Activated naive CD4-positive, alpha-beta T cell treated with anti-CD3 and anti-CD28 coated beads, Interleukin-2, amount 50 U/mL, for 24 hours (primary cell): ENCODE measurements at regions not wholly inside any gene's neighbourhood (a gene's known extent, or its start where the extent isn't known, plus 50 kb on each side); places are given as distances from the start of the nearest gene placed in this dataset.

Source experiments
- H3K27ac Mint-ChIP-seq: one replicate; pipeline ENCODE4 v1.8.0; 2021; ENCODE audit warnings: mild to moderate bottlenecking, mixed read lengths
- H3K27me3 Mint-ChIP-seq: one replicate; pipeline ENCODE4 v1.8.0; 2021; ENCODE audit warnings: mixed read lengths
- H3K36me3 Mint-ChIP-seq: one replicate; pipeline ENCODE4 v1.8.0; 2021; ENCODE audit warnings: mixed read lengths
- H3K4me1 Mint-ChIP-seq: one replicate; pipeline ENCODE4 v1.8.0; 2021; ENCODE audit warnings: mixed read lengths
- H3K4me3 Mint-ChIP-seq: one replicate; pipeline ENCODE4 v1.8.0; 2021; ENCODE audit warnings: mild to moderate bottlenecking, mixed read lengths
- H3K9me3 Mint-ChIP-seq: one replicate; pipeline ENCODE4 v1.8.0; 2021; ENCODE audit warnings: mixed read lengths

DNA sequence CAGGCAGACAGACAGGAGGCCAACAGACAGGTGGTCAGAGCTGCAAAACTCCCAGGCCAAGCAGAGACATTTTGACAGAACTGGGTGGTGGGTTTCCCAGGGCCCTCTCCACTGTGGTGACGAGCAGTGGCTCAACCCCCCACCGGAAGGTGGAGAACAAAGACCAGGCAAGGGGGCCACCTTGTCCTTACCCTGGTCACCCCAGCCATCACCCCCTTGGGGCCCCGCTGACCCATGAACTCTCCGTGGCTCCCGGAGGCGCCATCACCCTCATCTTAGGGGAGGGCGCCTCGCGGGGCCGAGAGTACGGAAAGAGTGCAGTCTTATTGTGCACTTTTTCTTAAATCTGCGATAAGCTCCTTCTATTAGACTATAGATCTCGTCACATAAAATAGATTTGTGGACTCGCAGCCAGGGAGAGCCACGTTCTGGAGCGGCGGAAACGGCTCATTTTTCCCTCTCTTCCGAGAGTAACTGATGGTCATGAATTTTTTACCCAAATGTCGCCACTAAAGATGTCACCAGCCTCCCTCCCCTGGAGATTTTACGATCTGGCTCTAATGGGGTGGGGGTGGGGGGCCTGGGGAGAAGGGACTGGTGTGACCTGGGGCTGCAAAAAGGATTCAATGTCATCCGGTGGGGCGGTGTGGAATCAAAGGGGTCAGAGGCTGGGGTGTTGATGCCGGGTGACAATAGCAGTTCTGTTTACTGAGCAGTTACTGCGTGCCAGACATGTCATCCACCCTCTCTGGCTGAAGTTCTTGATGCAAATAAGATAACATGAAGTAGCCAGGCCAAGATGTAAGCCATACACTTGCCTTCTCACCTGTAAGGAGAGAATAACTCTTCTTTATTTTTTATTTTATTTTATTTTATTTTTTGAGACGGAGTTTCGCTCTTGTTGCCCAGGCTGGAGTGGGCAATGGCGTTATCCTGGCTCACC lies 71.1 kb upstream of the MYL10 start:
- H3K27ac Mint-ChIP-seq: no peak overlapping the region
- H3K36me3 Mint-ChIP-seq: no peaks in the 10 kb centered on the region
- H3K9me3 Mint-ChIP-seq: no peaks in the 10 kb centered on the region
- no peak overlapping the region for H3K4me3 Mint-ChIP-seq
- H3K4me1 Mint-ChIP-seq: no peaks in the 10 kb centered on the region
- H3K27me3 Mint-ChIP-seq: no peaks in the 10 kb centered on the region

DNA sequence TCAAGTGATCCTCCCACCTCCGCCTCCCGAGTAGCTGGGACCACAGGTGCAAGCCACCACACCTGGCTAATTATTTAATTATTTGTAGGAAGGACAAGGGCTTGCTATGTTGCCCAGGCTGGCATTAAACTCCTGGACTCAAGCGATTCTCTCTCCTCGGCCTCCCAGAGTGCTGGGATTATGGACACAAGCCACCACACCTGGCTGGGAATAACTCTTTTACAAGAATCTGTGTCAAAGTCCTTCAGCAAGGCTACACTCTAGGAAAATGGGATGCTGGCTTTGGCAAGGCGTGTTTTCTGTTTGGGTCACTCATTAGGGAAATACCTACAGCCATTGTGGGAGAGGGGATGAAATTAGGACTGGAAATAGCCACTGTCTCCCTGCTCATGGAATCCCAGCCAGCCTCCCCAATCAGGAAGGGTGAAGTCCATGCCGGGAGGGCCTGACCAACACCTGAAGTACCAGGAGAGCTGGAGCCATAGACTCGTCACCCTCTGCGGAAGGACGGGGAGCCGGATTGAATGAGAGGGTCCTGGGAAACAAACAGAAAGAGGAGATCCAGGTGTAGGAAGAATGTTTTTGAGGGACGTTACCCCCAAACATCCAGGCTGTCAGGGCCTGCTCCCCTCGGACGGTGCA lies 72.2 kb upstream of the MYL10 start:
- Mint-ChIP-seq H3K27me3 (no peaks in the 10 kb centered on the region), H3K4me3 (no peak overlapping the region), H3K4me1 (no peaks in the 10 kb centered on the region), H3K36me3 (no peaks in the 10 kb centered on the region), H3K27ac (no peak overlapping the region), H3K9me3 (no peaks in the 10 kb centered on the region)

DNA sequence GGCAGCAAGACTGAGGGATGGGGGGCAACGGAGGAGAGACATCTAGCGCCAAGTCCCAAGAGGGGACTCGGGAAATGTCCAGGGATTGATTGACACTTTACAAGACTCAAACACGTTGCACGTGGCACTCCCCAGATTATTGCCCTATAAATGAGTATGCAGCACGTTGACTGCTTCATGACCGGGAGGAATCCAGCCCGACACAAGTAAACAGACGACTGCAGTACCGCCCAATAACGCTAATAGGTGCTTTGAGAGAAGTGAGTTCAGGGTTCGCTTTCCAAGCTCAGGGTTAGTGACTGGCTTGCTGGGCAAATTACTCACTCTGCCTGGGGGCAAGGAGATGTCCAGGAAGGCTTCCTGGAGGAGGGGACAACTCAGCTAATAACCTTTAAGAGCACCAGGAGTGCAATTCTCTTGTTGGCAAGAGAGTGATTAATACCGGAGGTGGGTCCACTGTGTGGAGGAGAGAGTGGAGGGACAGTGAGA lies 73.3 kb upstream of the MYL10 start:
- Mint-ChIP-seq H3K36me3 (no peaks in the 10 kb centered on the region), H3K4me1 (no peaks in the 10 kb centered on the region), H3K27me3 (no peaks in the 10 kb centered on the region), H3K9me3 (no peaks in the 10 kb centered on the region), H3K27ac (peak overlapping the region; percentile 52), H3K4me3 (no peak overlapping the region)

DNA sequence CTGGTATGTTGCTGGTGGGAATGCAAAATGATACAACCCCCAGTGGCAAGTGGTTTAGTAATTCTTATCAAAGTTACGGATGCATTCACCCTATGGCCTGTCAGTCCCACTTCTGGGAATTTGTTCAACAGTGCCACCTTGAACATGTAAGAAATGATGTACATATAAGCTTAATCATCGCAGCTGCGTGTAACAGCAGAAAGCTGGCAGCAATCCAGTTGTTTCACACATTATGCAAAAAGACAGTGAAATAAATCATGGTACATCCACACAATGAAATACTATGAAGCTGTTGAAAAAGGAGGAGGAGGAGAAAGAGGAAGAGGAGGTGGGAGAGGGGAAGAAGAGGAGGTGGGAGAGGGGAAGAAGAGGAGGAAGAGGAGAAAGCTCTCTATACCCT lies 76.2 kb upstream of the MYL10 start:
- Mint-ChIP-seq H3K4me1 (no peaks in the 10 kb centered on the region), H3K4me3 (no peak overlapping the region), H3K27me3 (no peaks in the 10 kb centered on the region), H3K9me3 (no peaks in the 10 kb centered on the region), H3K36me3 (no peaks in the 10 kb centered on the region), H3K27ac (no peak overlapping the region)

DNA sequence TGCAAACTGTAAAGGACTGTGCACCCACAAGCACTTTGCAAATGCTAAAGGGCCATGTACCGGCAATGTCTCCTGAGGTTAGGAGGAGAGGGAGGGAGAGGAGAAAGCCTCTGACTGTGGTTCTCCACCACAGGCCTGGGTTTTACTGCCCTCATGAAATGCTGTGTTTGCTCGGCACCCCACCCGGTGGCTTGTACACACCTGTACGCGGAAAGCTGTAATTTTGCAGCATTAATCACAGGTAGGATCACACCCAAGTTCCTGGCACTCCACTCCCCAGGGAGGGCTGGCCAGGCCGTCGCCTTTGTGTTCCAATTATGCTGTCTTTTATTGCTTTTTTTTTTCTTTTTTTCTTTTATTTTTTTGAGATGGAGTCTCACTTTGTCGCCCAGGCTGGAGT lies 78.5 kb upstream of the MYL10 start:
- Mint-ChIP-seq H3K27me3 (no peaks in the 10 kb centered on the region), H3K9me3 (no peaks in the 10 kb centered on the region), H3K4me1 (no peaks in the 10 kb centered on the region), H3K4me3 (no peak overlapping the region), H3K27ac (no peak overlapping the region), H3K36me3 (no peaks in the 10 kb centered on the region)

- Mint-ChIP-seq H3K4me3 (no peak overlapping the region), H3K27ac (no peak overlapping the region), H3K4me1 (no peaks in the 10 kb centered on the region), H3K36me3 (no peaks in the 10 kb centered on the region), H3K9me3 (no peaks in the 10 kb centered on the region), H3K27me3 (no peaks in the 10 kb centered on the region)
Observed at GRCh38 chr7:101708223-101708622, 79.1 kb upstream of the MYL10 start.

DNA sequence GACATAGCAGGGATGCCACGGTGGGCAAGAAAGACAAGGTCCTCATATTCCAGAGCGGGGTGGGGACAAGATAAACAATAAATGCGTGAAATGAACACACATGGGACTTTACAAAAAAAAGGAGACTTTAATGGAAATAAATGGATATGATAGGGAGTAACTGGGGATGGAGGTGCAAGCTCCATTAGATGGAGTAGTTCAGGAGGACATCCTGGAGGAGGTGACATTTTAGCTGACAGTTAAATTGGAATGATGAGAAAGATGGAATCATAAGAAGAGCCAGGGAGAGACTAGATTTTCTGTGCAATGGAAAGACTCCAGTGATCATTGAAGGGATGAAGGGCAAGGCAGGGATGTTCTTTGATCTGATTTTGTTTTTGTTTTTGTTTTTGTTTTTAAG lies 83.6 kb upstream of the MYL10 start:
- H3K4me3 Mint-ChIP-seq: no peak overlapping the region
- H3K9me3 Mint-ChIP-seq: no peaks in the 10 kb centered on the region
- H3K4me1 Mint-ChIP-seq: no peaks in the 10 kb centered on the region
- no peak overlapping the region for H3K27ac Mint-ChIP-seq
- H3K36me3 Mint-ChIP-seq: no peaks in the 10 kb centered on the region
- H3K27me3 Mint-ChIP-seq: no peaks in the 10 kb centered on the region

GRCh38 chr7:101714097-101714496 lies 85.0 kb upstream of the MYL10 start:
- Mint-ChIP-seq H3K36me3 (no peaks in the 10 kb centered on the region), H3K4me1 (no peaks in the 10 kb centered on the region), H3K27ac (no peak overlapping the region), H3K4me3 (no peak overlapping the region), H3K27me3 (no peaks in the 10 kb centered on the region), H3K9me3 (no peaks in the 10 kb centered on the region)

GRCh38 chr7:101717628-101718357 lies 88.7 kb upstream of the MYL10 start:
- Mint-ChIP-seq H3K4me1 (no peaks in the 10 kb centered on the region), H3K27ac (no peak overlapping the region), H3K27me3 (no peaks in the 10 kb centered on the region), H3K36me3 (no peaks in the 10 kb centered on the region), H3K4me3 (no peak overlapping the region), H3K9me3 (no peaks in the 10 kb centered on the region)

DNA sequence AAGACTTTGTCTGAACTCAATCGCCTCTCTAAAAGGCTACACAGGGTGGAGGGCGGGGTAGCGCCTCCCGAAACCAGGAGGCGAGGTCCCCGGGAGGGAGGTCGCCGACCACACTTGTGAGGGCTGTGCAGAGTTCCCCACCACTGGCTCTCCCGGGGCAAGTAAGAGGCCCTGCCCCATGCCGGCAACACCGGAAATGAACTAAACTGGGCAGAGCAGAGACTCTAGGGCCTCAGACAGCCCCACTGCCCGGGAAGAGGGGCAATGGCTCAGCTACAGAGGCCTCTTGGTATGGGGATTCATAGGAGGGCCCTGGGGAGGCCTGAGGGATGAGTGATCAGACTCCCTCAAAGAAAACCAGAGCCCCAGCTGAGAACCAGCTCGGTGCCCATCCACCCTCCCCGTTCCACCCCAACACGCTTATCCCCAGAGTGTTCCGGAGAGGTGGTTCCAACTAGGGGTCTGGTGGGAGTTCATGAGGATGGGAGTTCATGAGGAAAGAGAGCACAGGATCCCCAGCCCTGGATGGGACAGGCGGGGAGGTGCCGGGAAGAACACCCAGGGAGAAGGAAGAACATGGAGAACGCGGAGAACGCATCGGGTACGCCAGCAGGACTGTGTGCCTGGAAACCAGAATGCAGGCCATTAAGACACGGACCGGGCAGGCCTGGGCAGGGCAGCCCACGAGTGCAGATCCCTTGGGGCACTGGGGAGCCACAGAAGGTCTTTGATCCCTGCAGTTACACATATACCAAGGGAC lies 89.4 kb upstream of the MYL10 start:
- Mint-ChIP-seq H3K4me3 (no peak overlapping the region), H3K27ac (no peak overlapping the region)

GRCh38 chr7:101719123-101719470 lies 90.0 kb upstream of the MYL10 start:
- Mint-ChIP-seq H3K4me1 (no peaks in the 10 kb centered on the region), H3K4me3 (no peak overlapping the region), H3K27me3 (no peaks in the 10 kb centered on the region), H3K27ac (no peak overlapping the region), H3K36me3 (no peaks in the 10 kb centered on the region), H3K9me3 (no peaks in the 10 kb centered on the region)

More for the DNA sequence above, 89.4 kb upstream of the MYL10 start:
- Mint-ChIP-seq H3K9me3 (no peaks in the 10 kb centered on the region), H3K27me3 (no peaks in the 10 kb centered on the region), H3K36me3 (no peaks in the 10 kb centered on the region), H3K4me1 (no peaks in the 10 kb centered on the region)

- Mint-ChIP-seq H3K4me3 (no peak overlapping the region), H3K27me3 (no peaks in the 10 kb centered on the region), H3K9me3 (no peaks in the 10 kb centered on the region), H3K27ac (no peak overlapping the region), H3K36me3 (no peaks in the 10 kb centered on the region), H3K4me1 (no peaks in the 10 kb centered on the region)
Observed at GRCh38 chr7:101720324-101720723, 91.2 kb upstream of the MYL10 start.

DNA sequence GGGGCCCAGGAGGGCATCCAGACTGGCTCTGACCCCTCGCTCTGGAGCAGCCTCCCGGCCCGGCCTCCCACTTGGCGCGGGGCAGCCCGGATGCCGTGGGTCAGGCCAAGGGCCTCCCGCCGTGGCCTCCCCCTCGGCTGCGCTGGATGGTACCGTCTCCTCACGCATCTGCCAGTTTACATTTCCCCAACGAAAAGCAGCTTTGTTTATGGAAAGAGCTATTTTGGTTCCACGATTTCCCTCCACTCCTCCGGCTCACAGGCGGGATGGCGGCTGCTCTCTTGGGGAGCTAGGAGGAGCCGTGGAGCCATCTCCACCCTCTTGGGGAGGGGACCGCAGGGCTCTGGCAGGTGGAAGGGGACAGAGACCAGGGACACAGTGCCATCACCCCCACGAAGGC lies 93.2 kb upstream of the MYL10 start:
- no peaks in the 10 kb centered on the region for H3K9me3 Mint-ChIP-seq

GRCh38 chr7:101723835-101724234 lies 93.6 kb upstream of the CUX1 start:
- Mint-ChIP-seq H3K9me3 (no peaks in the 10 kb centered on the region), H3K4me3 (no peak overlapping the region), H3K36me3 (no peaks in the 10 kb centered on the region), H3K27me3 (no peaks in the 10 kb centered on the region), H3K4me1 (no peaks in the 10 kb centered on the region), H3K27ac (peak overlapping the region; percentile 51)

More for the DNA sequence above, 93.2 kb upstream of the MYL10 start:
- H3K4me3 Mint-ChIP-seq: no peak overlapping the region
- no peaks in the 10 kb centered on the region for H3K27me3 Mint-ChIP-seq
- H3K36me3 Mint-ChIP-seq: no peaks in the 10 kb centered on the region
- no peak overlapping the region for H3K27ac Mint-ChIP-seq
- H3K4me1 Mint-ChIP-seq: no peaks in the 10 kb centered on the region

GRCh38 chr7:101724957-101725356 lies 92.5 kb upstream of the CUX1 start:
- Mint-ChIP-seq H3K9me3 (no peaks in the 10 kb centered on the region), H3K27me3 (no peaks in the 10 kb centered on the region), H3K4me3 (no peak overlapping the region), H3K36me3 (no peaks in the 10 kb centered on the region), H3K27ac (no peak overlapping the region), H3K4me1 (no peaks in the 10 kb centered on the region)
